K562 (cell line): ENCODE measurements at regions not wholly inside any gene's neighbourhood (a gene's known extent, or its start where the extent isn't known, plus 50 kb on each side); places are given as distances from the start of the nearest gene placed in this dataset.

Experiments
- BACH1 ChIP-seq: fragments of 200-800 bp; sonication (Bioruptor generic); IDR thresholded peaks from 2 replicates; pipeline ENCODE4 v1.6.1; 2016; ENCODE audit warnings: missing genetic modification characterization, missing compliant biosample characterization
- EHMT2 ChIP-seq: fragments of 450-650 bp; IDR thresholded peaks from 2 replicates; pipeline ENCODE4 v1.6.1; 2018; ENCODE audit warnings: antibody characterized with exemption
- ELF1 ChIP-seq: fragments of 200-800 bp; sonication (Bioruptor generic); IDR thresholded peaks from 2 replicates; pipeline ENCODE4 v1.6.1; 2016; ENCODE audit warnings: missing genetic modification characterization, missing compliant biosample characterization
- EP300 ChIP-seq: IDR thresholded peaks from 2 replicates; pipeline ENCODE4 v1.6.1; 2012; ENCODE audit warnings: low read length, improper control_type of control experiment
- GABPB1 ChIP-seq: sonication (generic); formaldehyde crosslinking; IDR thresholded peaks from 2 replicates; pipeline ENCODE4 v1.8.0; 2022; ENCODE audit warnings: mild to moderate bottlenecking, missing genetic modification reagents
- ILK ChIP-seq: fragments of 450-650 bp; IDR thresholded peaks from 2 replicates; pipeline ENCODE4 v1.6.1; 2016; ENCODE audit warnings: missing genetic modification characterization, low read depth, mild to moderate bottlenecking, missing compliant biosample characterization, moderate library complexity, borderline replicate concordance
- LARP7 ChIP-seq: fragments of 450-650 bp; IDR thresholded peaks from 2 replicates; pipeline ENCODE4 v1.6.1; 2016
- NR2C1 ChIP-seq, 2 experiments: fragments of 450-650 bp; IDR thresholded peaks; 2 replicates each; pipeline ENCODE4 v1.6.1; 2017; ENCODE audit warnings: mild to moderate bottlenecking in 2 of 2, antibody characterized with exemption in 1 of 2, inconsistent platforms in 1 of 2, missing compliant biosample characterization in 1 of 2, missing genetic modification characterization in 1 of 2
- NR2C2 ChIP-seq, 2 experiments: fragments of 200-800 bp in 1 of 2; sonication (Bioruptor generic) in 1 of 2; sonication (generic) in 1 of 2; formaldehyde crosslinking in 1 of 2; IDR thresholded peaks; 2 replicates each; pipeline versions ENCODE4 v1.6.1 to v1.8.0; 2016 to 2022; ENCODE audit warnings: mild to moderate bottlenecking in 1 of 2, missing compliant biosample characterization in 1 of 2, missing genetic modification characterization in 1 of 2, missing genetic modification reagents in 1 of 2
- PYGO2 ChIP-seq: fragments of 450-650 bp; IDR thresholded peaks from 2 replicates; pipeline ENCODE4 v1.6.1; 2016; ENCODE audit warnings: mild to moderate bottlenecking, missing genetic modification characterization, moderate library complexity, missing compliant biosample characterization
- RBBP5 ChIP-seq: fragments of 200-600 bp; sonication (generic); IDR thresholded peaks from 2 replicates; pipeline ENCODE4 v1.6.1; 2012; ENCODE audit warnings: borderline replicate concordance, mild to moderate bottlenecking, low read length, control low read depth, inconsistent platforms; ENCODE audit not compliant: insufficient read depth, poor library complexity, severe bottlenecking
- STAG1 ChIP-seq: sonication (generic); formaldehyde crosslinking; IDR thresholded peaks from 2 replicates; pipeline ENCODE4 v1.5.0; 2020; ENCODE audit warnings: missing genetic modification reagents, borderline replicate concordance
- ZNF140 ChIP-seq: fragments of 250-450 bp; sonication (Bioruptor Pico); IDR thresholded peaks from 2 replicates; pipeline ENCODE4 v1.8.0; 2021; ENCODE audit warnings: moderate library complexity, mild to moderate bottlenecking, inconsistent platforms
- ZNF384 ChIP-seq: IDR thresholded peaks from 2 replicates; pipeline ENCODE4 v1.6.1; 2012; ENCODE audit warnings: low read depth, low read length, improper control_type of control experiment
- TF ChIP-seq, protein P1 (sequence below): fragments of 450-650 bp; IDR thresholded peaks from 2 replicates; pipeline ENCODE4 v1.6.1; 2018; ENCODE audit not compliant: partially characterized antibody
- TF ChIP-seq, protein P2 (sequence below): IDR thresholded peaks from 2 replicates; pipeline ENCODE4 v1.6.1; 2012; ENCODE audit warnings: low read depth, low read length, improper control_type of control experiment, borderline replicate concordance

DNA sequence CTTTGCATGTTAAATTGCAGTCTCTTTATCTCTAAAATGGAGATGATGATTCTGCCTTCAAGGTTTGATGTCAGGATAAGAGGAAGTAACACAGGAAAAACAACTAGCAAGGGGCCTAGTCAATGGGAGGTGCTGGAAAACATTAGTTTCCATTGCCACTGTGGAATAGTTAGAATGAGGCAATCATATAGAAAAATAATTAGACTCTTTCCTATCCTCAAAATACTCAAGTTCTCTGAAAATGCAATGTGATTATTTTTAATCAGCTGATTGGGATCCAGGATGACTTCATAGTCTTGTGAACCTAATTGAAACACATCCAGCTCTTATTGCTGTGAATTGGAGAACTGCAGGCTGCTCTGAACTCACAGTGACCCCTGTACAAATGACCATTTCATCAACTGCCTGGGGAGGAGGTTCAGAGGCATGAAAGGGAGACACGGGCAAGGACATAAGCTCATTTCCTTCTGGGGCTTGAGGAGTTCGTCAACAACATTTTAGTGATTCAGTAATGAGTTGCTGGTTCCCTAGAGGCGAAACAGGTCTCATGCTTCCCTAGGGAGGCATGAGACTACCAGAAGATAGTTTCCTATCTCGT lies 422.5 kb downstream of the LPIN1 start (continued):
- TF ChIP-seq, protein P1, sequence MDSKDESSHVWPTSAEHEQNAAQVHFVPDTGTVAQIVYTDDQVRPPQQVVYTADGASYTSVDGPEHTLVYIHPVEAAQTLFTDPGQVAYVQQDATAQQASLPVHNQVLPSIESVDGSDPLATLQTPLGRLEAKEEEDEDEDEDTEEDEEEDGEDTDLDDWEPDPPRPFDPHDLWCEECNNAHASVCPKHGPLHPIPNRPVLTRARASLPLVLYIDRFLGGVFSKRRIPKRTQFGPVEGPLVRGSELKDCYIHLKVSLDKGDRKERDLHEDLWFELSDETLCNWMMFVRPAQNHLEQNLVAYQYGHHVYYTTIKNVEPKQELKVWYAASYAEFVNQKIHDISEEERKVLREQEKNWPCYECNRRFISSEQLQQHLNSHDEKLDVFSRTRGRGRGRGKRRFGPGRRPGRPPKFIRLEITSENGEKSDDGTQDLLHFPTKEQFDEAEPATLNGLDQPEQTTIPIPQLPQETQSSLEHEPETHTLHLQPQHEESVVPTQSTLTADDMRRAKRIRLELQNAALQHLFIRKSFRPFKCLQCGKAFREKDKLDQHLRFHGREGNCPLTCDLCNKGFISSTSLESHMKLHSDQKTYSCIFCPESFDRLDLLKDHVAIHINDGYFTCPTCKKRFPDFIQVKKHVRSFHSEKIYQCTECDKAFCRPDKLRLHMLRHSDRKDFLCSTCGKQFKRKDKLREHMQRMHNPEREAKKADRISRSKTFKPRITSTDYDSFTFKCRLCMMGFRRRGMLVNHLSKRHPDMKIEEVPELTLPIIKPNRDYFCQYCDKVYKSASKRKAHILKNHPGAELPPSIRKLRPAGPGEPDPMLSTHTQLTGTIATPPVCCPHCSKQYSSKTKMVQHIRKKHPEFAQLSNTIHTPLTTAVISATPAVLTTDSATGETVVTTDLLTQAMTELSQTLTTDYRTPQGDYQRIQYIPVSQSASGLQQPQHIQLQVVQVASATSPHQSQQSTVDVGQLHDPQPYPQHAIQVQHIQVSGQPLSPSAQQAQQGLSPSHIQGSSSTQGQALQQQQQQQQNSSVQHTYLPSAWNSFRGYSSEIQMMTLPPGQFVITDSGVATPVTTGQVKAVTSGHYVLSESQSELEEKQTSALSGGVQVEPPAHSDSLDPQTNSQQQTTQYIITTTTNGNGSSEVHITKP = no peak
- TF ChIP-seq NR2C1 (IDR thresholded peaks at IDR 0.05) (no peak), NR2C1 (tag; IDR thresholded peaks at IDR 0.05) (peak; percentile 55), EP300 (peak; percentile 35; the same call in 1 of the 2 replicates), ILK (tag) (no peak), STAG1 (no peak), NR2C2 (CRISPR knock-in tag; IDR thresholded peaks at IDR 0.05) (no peak), NR2C2 (tag; IDR thresholded peaks at IDR 0.05) (peak; percentile 72), RBBP5 (no peak), ZNF140 (no peak), ELF1 (tag) (peak; percentile 51), GABPB1 (CRISPR knock-in tag) (0 out of 2 replicates have a peak, but pooled peaks have one; percentile 37), BACH1 (no peak; the same call in none of the 2 replicates), EHMT2 (no peak), PYGO2 (no peak), LARP7 (no peak), ZNF384 (no peak)
- TF ChIP-seq, protein P2, sequence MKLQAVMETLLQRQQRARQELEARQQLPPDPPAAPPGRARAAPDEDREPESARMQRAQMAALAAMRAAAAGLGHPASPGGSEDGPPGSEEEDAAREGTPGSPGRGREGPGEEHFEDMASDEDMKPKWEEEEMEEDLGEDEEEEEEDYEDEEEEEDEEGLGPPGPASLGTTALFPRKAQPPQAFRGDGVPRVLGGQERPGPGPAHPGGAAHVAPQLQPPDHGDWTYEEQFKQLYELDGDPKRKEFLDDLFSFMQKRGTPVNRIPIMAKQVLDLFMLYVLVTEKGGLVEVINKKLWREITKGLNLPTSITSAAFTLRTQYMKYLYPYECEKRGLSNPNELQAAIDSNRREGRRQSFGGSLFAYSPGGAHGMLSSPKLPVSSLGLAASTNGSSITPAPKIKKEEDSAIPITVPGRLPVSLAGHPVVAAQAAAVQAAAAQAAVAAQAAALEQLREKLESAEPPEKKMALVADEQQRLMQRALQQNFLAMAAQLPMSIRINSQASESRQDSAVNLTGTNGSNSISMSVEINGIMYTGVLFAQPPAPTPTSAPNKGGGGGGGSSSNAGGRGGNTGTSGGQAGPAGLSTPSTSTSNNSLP = 0 out of 2 replicates have a peak, but pooled peaks have one; percentile 45
